HG02840 (cell line): ENCODE measurements at regions not wholly inside any gene's neighbourhood (a gene's known extent, or its start where the extent isn't known, plus 50 kb on each side); places are given as distances from the start of the nearest gene placed in this dataset.
A peak's percentile ranks its signal among the peaks of the same experiment; 100 is the strongest.

Source experiments
- ATAC-seq: cut with Tn5 transposase; IDR thresholded peaks from one replicate; pipeline ENCODE4 v1.9.1; 2021; ENCODE audit warnings: mild to moderate bottlenecking, moderate library complexity, moderate number of reproducible peaks; ENCODE audit not compliant: unreplicated experiment, low FRiP score

GRCh38 chr14:89013698-89014568 lies 189.5 kb downstream of the TTC8 start:
- no peak for ATAC-seq

DNA sequence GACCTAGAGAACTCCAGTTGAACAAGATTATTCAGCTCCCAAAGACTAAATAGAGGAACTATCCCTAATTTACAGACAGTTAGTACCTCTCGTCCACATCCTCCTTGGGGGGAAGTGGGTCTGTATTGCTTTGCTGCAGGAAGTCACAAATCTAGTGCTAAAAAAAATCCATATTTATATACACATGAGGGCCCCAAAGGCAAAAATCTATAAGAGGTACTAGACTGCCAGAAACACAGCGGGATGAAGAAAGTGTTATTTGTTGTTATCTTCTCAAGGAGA lies 190.1 kb downstream of the TTC8 start:
- ATAC-seq = no peak

DNA sequence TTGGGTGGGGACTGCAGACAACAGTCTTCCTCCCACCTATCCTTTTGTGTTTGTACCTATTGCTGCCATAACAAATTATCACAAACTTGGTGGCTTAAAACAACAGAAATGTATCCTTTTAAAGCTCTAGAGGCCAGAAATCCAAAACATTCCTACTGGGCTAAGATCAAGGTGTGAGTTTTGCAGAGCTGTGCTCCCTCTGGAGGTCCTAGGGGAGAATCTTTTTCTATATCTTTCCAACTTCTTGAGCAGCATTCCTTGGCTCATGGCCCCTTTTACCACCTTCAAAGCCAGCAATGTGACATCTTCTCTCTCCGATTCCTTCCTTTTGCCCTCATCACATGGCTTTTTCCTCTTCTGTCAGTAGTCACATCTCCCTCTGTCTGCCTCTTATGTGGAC lies 190.6 kb downstream of the TTC8 start:
- ATAC-seq = no peak

DNA sequence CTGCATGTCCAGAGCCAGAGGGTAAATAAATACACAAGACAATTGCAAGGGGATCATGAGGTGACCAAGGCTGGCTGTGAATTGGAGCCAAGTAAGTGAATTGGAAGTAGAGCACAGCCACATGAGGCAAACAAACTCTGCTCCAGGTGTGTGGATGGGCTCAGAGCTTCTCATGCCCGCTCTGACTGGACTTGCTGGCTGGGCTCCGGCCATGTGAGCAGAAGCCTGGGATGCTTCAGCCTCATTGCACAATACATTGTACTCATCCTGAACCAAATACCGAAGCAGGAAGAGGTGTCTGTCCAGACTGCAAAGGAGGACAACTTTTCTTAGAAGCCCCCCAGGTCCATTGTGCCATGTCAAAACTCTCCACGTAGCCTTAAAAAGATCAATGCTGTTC lies 193.0 kb downstream of the TTC8 start:
- no peak for ATAC-seq

GRCh38 chr14:89022274-89022673 lies 197.8 kb downstream of the TTC8 start:
- ATAC-seq = no peak

DNA sequence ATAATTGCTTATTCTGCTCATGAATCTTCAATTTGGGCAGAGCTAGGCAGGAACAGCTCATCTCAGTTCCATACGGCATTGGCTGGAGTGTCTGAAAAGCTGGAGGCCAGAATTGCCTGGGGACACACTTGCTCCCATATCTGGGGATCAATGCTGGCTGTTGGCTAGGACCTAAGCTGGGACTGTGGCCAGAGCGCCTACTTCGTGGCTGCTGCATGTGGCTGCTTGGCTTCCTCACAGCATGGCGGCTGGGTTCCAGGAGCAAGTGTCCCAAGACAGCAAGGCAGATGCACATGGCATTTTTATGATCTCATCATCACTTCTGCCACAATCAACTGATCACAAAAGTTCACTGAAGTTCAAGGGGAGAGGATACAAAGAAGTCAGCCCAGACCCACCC lies 200.2 kb downstream of the TTC8 start:
- no peak for ATAC-seq

- ATAC-seq = no peak
These were observed 201.2 kb downstream of the TTC8 start for GRCh38 chr14:89025561-89026236.

- no peak for ATAC-seq
These were observed 202.8 kb downstream of the TTC8 start for GRCh38 chr14:89027097-89027740.

- no peak for ATAC-seq
These were observed 204.1 kb downstream of the TTC8 start for GRCh38 chr14:89028462-89029134.

GRCh38 chr14:89029961-89030694 lies 205.7 kb downstream of the TTC8 start:
- ATAC-seq = no peak

DNA sequence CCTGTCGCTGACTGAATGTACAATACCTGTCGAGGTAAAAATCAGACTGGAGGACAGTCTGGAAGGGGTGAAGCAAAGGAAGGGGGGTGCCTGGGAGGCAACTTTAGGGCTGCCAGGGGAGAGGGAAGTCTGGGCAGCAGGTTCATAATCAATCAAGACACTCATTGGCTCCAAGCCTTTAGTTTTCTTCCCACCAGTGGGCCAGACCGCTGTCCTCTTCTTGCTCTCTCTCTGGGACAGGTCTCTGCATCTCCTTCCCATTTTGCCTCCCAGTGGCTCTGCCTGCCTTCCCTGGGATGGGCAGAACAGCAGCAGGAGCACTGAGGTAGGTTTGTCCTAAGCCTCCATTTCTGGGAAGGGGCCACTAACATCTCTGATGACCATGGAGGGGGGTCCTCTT lies 206.5 kb downstream of the TTC8 start:
- ATAC-seq = no peak

DNA sequence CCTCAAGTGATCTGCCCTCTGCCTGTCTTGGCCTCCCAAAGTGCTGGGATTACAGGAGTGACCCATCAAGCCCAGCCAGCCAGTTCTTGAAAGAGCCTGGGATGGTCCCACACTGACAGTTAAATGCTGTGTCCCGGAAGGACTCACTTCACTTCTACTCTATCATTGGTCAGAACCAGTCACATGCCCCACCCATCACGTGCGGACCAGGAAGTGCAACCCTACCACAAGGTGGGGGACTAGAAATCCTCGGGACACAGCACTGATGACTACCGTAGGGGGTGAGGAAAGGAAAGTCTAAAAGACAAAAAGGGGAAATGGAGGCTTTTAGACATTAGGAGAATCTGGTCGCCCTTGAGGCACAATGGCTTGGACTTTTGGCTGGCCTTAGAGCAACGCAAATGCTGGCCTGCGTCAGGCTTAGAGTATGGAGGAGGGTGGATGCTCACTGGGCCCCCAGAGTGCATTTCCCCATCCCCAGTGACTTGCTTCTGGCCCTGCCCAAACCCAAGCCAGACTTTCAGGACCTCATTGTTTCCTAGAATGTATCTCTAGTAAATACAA lies 207.7 kb downstream of the TTC8 start:
- no peak for ATAC-seq

DNA sequence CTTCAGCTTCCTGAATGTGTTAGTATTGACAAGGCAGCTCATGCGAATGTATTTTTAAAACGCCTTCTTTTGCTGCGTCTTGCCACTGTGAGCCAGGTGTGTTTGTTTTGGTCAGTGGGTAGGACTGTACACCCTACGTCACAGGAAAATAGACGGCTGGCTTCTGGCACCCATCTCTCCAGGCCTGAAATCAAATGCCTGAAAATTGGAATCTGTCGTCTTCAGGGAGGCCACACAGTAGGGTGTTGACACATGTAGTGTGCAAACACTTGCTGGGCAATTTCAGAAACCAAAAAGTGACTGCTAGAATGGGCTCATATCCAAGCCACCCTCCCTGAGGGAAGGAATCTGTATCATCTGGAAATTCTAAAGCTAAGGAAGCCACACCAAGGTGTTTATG lies 209.3 kb downstream of the TTC8 start:
- no peak for ATAC-seq

GRCh38 chr14:89036371-89036770 lies 211.9 kb downstream of the TTC8 start:
- no peak for ATAC-seq

DNA sequence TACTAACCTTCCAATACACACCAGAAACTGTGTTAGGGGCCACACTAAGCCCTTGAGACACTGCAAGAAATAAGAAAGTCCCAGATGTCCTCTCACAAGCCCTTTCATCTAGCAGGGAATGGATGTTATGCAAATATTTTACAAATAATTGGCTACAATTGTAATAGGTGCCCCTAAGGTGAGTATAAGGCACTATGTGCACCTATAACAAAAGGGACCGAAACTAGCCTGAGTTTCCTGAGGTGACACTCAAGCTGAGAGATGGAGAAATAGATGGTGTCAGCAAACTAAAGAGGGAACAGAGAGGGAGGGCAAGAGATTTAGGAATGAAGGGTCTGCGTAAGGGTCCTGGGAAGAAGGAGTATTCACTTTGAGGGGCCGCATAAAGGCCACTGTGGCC lies 212.6 kb downstream of the TTC8 start:
- no peak for ATAC-seq

DNA sequence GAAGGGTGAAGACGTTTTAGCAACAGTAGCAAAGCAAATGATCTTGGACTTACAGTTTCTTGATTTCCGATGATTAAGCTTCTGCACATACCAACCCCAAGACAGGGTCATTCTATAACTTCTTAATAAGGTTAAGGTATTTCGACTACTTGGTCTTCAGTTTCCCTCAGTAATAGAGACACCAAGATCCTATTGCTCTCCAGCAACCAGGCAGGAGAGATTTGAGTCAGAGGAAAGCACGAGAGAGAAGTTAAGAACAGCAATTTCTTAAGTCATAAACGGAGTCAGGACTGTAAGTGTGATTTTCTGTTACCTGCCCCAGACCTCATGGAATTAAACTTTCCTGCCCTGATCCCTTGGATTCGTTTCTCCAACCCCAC lies 215.6 kb downstream of the TTC8 start:
- ATAC-seq = no peak

- ATAC-seq = peak; percentile 65
These were observed 216.2 kb downstream of the TTC8 start for GRCh38 chr14:89040460-89041256.

DNA sequence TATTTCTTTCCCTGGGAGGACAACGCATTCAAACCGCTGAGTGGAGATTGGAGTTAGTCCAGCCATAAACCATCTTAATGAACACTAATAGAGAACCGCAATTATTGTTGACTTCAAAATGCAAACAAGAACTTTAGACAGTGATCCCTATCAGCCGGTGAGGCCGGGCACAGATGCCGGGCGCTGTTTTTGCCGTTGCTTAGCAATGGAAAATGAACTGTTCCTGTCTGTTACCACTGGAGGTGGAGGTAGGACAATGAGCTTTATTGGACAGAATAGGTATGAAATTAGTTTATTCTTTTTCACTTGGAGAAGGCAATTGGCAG lies 216.8 kb downstream of the TTC8 start:
- no peak for ATAC-seq

DNA sequence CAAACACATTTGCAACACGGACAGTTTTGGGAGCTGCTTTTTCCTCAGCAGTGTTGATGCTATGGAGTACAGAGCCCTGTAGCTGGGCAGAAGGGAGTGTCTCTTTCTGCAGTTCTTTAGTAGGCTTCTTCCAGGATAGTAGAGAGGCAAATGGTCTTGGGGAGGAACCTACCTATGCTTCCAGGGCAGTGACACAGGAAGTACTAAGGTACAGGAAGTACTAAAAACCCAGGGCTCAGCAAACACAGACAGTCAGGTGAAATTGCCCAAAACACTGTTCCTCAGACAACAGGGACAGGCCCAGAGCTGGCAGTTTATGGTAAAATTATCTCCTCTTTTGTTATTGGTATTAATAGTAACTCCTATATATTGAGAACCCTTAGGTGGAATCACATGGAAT lies 217.6 kb downstream of the TTC8 start:
- ATAC-seq = no peak

DNA sequence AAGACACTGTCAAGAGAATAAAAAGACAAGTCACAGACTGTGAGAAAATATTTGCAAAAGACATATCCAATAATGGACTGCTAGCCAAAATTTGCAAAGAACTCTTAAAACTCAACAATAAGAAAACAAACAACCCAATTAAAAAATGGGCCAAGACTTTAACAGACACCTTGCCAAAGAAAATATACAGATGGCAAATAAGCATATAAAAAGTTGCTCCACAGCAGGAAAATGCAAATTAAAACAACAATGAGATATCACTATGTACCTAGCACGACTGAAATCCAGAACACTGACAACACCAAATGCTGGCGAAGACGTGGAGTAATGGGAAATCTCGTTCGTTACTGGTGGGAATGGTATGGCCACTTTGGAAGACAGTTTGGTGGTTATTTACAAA lies 228.9 kb downstream of the TTC8 start:
- ATAC-seq = no peak
